HepG2 (cell line): ENCODE measurements at regions not wholly inside any gene's neighbourhood (a gene's known extent, or its start where the extent isn't known, plus 50 kb on each side); places are given as distances from the start of the nearest gene placed in this dataset.

Experiments used
- ATAC-seq: fragments of 200-7000 bp; cut with Tn5 transposase; 3 replicates; pipeline ENCODE4 v1.9.1; 2020; ENCODE audit warnings: mild to moderate bottlenecking, moderate library complexity
- BruUV-seq: library from RNA; stranded (reverse); fragments of 400-500 nt; replicated peaks from 2 replicates; lab custom pipeline; 2021; lab: Mats Ljungman, UMichigan
- CTCF ChIA-PET: fragments of 300-600 bp; formaldehyde crosslinking; extraction: SDS; loops from one replicate; lab custom pipeline; 2021; ENCODE audit warnings: low total read pairs, inconsistent platforms, low intra/inter-chr PET ratio; lab: Yijun Ruan, JAX
- POLR2A ChIA-PET: fragments of 350-600 bp; sonication (Branson Sonifier 250); formaldehyde crosslinking; loops from one replicate; lab custom pipeline; 2020; ENCODE audit warnings: antibody characterized with exemption, inconsistent platforms; lab: Yijun Ruan, JAX
- DNase-seq: peaks from one replicate; pipeline ENCODE4 v3.0.0-alpha.2; 2015; ENCODE audit warnings: low spot score
- FAIRE-seq: peaks from 3 replicates; lab custom pipeline; 2011; peaks lifted over from hg19 to GRCh38; lab: Jason Lieb, UNC
- H2AFZ ChIP-seq: one replicate; pipeline ENCODE4 v1.6.1; 2011; ENCODE audit warnings: low read length, inconsistent platforms
- H3K27ac ChIP-seq: fragments of 300-600 bp; 3 replicates; pipeline ENCODE4 v1.8.0; 2011; ENCODE audit warnings: mixed run types, mild to moderate bottlenecking, mixed read lengths, low read length, inconsistent platforms; ENCODE audit not compliant: insufficient read depth; ENCODE audit errors: extremely low read length
- H3K27me3 ChIP-seq, 2 experiments: fragments of 200-600 bp in 1 of 2; 2 replicates in 1 of 2; 3 replicates in 1 of 2; pipeline versions ENCODE4 v1.6.0 to v1.8.0; 2011; ENCODE audit warnings: low read length in 2 of 2, mild to moderate bottlenecking in 2 of 2, moderate library complexity in 2 of 2, inconsistent platforms in 1 of 2; ENCODE audit not compliant: insufficient read depth in 2 of 2, control insufficient read depth in 1 of 2
- H3K36me3 ChIP-seq, 2 experiments: fragments of 200-600 bp in 1 of 2; replicated peaks in 1 of 2; 2 replicates in 1 of 2; 3 replicates in 1 of 2; pipeline versions ENCODE4 v1.5.1 to v1.8.0; 2011; ENCODE audit warnings: low read length in 2 of 2, inconsistent platforms in 1 of 2; ENCODE audit not compliant: insufficient read depth in 2 of 2, control insufficient read depth in 1 of 2
- H3K4me1 ChIP-seq: 2 replicates; pipeline ENCODE4 v1.5.1; 2012; ENCODE audit warnings: low read length, inconsistent platforms; ENCODE audit not compliant: insufficient read depth
- H3K4me2 ChIP-seq: 2 replicates; pipeline ENCODE4 v1.6.0; 2011; ENCODE audit warnings: low read depth, low read length, inconsistent platforms
- H3K4me3 ChIP-seq, 3 experiments: fragments of 200-600 bp in 1 of 3; sonication (generic), shearing (Covaris generic) in 1 of 3; replicated peaks in 1 of 3; 2 replicates each; pipeline ENCODE4 v1.5.1; 2011 to 2016; ENCODE audit warnings: low read length in 3 of 3, inconsistent platforms in 2 of 3, low read depth in 2 of 3, mild to moderate bottlenecking in 2 of 3, control low read depth in 1 of 3, mixed read lengths in 1 of 3; ENCODE audit not compliant: insufficient read depth in 1 of 3
- H3K79me2 ChIP-seq: one replicate; pipeline ENCODE4 v1.6.1; 2011; ENCODE audit warnings: low read length, inconsistent platforms; ENCODE audit not compliant: insufficient read depth
- H3K9ac ChIP-seq: 2 replicates; pipeline ENCODE4 v1.6.0; 2011; ENCODE audit warnings: mild to moderate bottlenecking, low read depth, low read length, inconsistent platforms; ENCODE audit not compliant: insufficient read depth
- H3K9me3 ChIP-seq: 2 replicates; pipeline ENCODE4 v1.5.1; 2012; ENCODE audit warnings: mild to moderate bottlenecking, low read length
- H4K20me1 ChIP-seq: 2 replicates; pipeline ENCODE4 v1.6.0; 2011; ENCODE audit warnings: inconsistent platforms, mild to moderate bottlenecking, low read length, moderate library complexity; ENCODE audit not compliant: insufficient read depth
- FOXP1 ChIP-seq, 2 experiments: fragments of 450-650 bp in 1 of 2; IDR thresholded peaks; 2 replicates each; pipeline ENCODE4 v1.6.1; 2017 to 2018; ENCODE audit warnings: antibody characterized with exemption in 1 of 2
- NONO ChIP-seq, 2 experiments: fragments of 450-650 bp in 1 of 2; sonication (generic) in 1 of 2; formaldehyde crosslinking in 1 of 2; IDR thresholded peaks in 1 of 2; conservative IDR thresholded peaks in 1 of 2; 2 replicates each; pipeline versions ENCODE4 v1.6.1 to v1.8.0; 2017 to 2022; ENCODE audit warnings: mild to moderate bottlenecking in 1 of 2, missing genetic modification reagents in 1 of 2, moderate library complexity in 1 of 2
- TCF7 ChIP-seq: sonication (generic); IDR thresholded peaks from 2 replicates; pipeline ENCODE4 v1.6.1; 2016; ENCODE audit warnings: antibody characterized with exemption, low read depth
- ZNF775 ChIP-seq: sonication (generic); formaldehyde crosslinking; IDR thresholded peaks from 2 replicates; pipeline ENCODE4 v1.4.0; 2020; ENCODE audit warnings: missing genetic modification reagents, mild to moderate bottlenecking, moderate library complexity, borderline replicate concordance
- ZSCAN25 ChIP-seq: sonication (generic); formaldehyde crosslinking; IDR thresholded peaks from 2 replicates; pipeline ENCODE4 v1.8.0; 2022; ENCODE audit warnings: mild to moderate bottlenecking, missing genetic modification reagents
- WGBS: methylation state at CpG from one replicate; pipeline ENCODE4 v1.1.6; 2017; ENCODE audit warnings: low lambda C conversion rate; 5-methylcytosine and 5-hydroxymethylcytosine counted together
- in situ Hi-C: cut with HindIII; loops from 2 replicates; pipeline ENCODE4 v1.10.0; 2017; ENCODE audit warnings: low pct_unique_long_range_greater_than_20kb; ENCODE audit not compliant: extremely low pct_ligation_motif_present
- intact Hi-C: fragments of 100-400 bp; cut with micrococcal nuclease; formaldehyde crosslinking; loops from one replicate; pipeline ENCODE4 v1.10.0; 2022; ENCODE audit not compliant: unreplicated experiment

DNA sequence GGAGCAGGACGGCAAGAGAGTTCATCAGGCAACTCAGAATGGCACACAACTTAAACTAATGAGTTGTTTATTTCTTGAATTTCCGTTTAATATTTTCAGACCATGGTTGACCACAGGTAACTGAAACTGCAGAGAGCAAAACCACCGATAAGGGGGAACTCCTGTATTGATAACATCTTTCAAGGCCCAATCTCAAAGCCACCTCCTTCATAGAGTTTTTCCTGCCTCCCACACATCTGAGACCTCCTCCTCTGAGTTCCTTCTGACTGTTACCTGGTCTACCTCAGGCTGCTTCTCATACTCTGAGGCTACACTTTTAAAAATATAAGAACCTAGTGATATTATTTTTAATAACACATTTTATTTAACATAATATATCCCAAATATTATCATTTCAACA, 341.5 kb upstream of the NPVF start:
- no peak for TF ChIP-seq ZSCAN25 (CRISPR knock-in tag)
- Histone ChIP-seq H3K27me3 (no peaks in the 10 kb centered on the region; a peak in 1 of 5 replicates), H4K20me1 (no peaks in the 10 kb centered on the region), H2AFZ (no peak overlapping the region), H3K9me3 (no peaks in the 10 kb centered on the region), H3K4me1 (peaks cover 9% of the 10 kb centered on the region), H3K79me2 (no peaks in the 10 kb centered on the region), H3K36me3 (no peaks in the 10 kb centered on the region), H3K4me3 (no peak overlapping the region), H3K27ac (no peak overlapping the region), H3K4me2 (no peak overlapping the region), H3K9ac (no peak overlapping the region)
- WGBS: 45% methylated on average over 3 of the region's 3 CpGs
- intact Hi-C loops (loop anchor here (2.0 to 10.0 kb wide), 2 partner anchors 281 to 385 kb away; a partner anchor contains a TSS), in situ Hi-C loops (loop anchor here (10.0 kb wide), 1 partner anchor 185 kb away; no protein-coding TSS in a partner anchor)
- BruUV-seq: no TSS peak
- ChIA-PET POLR2A (no interaction called here), CTCF (no interaction called here)
- FAIRE-seq (no peak), ATAC-seq (no peak), DNase-seq (no peak)

- Histone ChIP-seq H3K4me1 (peaks cover 9% of the 10 kb centered on the region), H3K36me3 (no peaks in the 10 kb centered on the region), H3K79me2 (no peaks in the 10 kb centered on the region), H3K4me2 (no peak overlapping the region), H4K20me1 (no peaks in the 10 kb centered on the region), H3K27me3 (no peaks in the 10 kb centered on the region), H3K9ac (no peak overlapping the region)
- no peak for ATAC-seq
- in situ Hi-C loops: loop anchor here (10.0 kb wide), 1 partner anchor 188 kb away; no protein-coding TSS in a partner anchor
- FAIRE-seq: no peak
- WGBS: 6% methylated on average over 2 of the region's 2 CpGs
- POLR2A ChIA-PET: no interaction called here
- no peak for DNase-seq
- CTCF ChIA-PET: no interaction called here
- no TSS peak for BruUV-seq
- intact Hi-C loops: no loop called here
- TF ChIP-seq ZNF775: no peak
- no peak for TF ChIP-seq TCF7
- no peak for TF ChIP-seq FOXP1 (IDR thresholded peaks at IDR 0.05)
- no peak for TF ChIP-seq FOXP1 (CRISPR knock-in tag; IDR thresholded peaks at IDR 0.05)
- TF ChIP-seq NONO (IDR thresholded peaks at IDR 0.05): no peak
- no peak for TF ChIP-seq NONO (CRISPR knock-in tag; conservative IDR thresholded peaks at IDR 0.05)
- TF ChIP-seq, all 625 proteins: peak for 0
- no peak overlapping the region for H3K27ac ChIP-seq
- H3K9me3 ChIP-seq: no peaks in the 10 kb centered on the region
- H3K4me3 ChIP-seq: no peak overlapping the region
- no peak overlapping the region for H2AFZ ChIP-seq
These were observed 344.1 kb upstream of the NPVF start for GRCh38 chr7:25572423-25572822.
